Gastrocnemius medialis (tissue), 4 donors: ENCODE measurements at regions not wholly inside any gene's neighbourhood (a gene's known extent, or its start where the extent isn't known, plus 50 kb on each side); places are given as distances from the start of the nearest gene placed in this dataset.

Source experiments
- ATAC-seq, 2 donors: fragments of 150-250 bp; one replicate each; pipeline ENCODE4 v1.9.1; 2016
- DNase-seq, 2 donors: peaks; one replicate each; pipeline ENCODE4 v3.0.0-alpha.2; 2019
- H3K27ac ChIP-seq, 4 donors: fragments of 200-600 bp; sonication (generic); 1 replicate in 1 of 4; 2 replicates in 3 of 4; pipeline ENCODE4 v1.5.1; 2016 to 2018; ENCODE audit warnings: mild to moderate bottlenecking in 2 of 4, moderate library complexity in 1 of 4
- H3K27me3 ChIP-seq, 3 donors: fragments of 200-600 bp; sonication (generic) in 2 of 3; 1 replicate in 1 of 3; 2 replicates in 2 of 3; pipeline versions ENCODE4 v1.5.1 to v1.6.0; 2016 to 2019; ENCODE audit warnings: mild to moderate bottlenecking in 1 of 3, moderate library complexity in 1 of 3
- H3K36me3 ChIP-seq, 2 donors: fragments of 200-600 bp; sonication (generic) in 1 of 2; one replicate each; pipeline ENCODE4 v1.5.1; 2017 to 2018
- H3K4me1 ChIP-seq, 2 donors: fragments of 200-600 bp; sonication (generic) in 1 of 2; one replicate each; pipeline ENCODE4 v1.5.1; 2016 to 2017; ENCODE audit warnings: mild to moderate bottlenecking in 2 of 2
- H3K4me3 ChIP-seq, 4 donors: fragments of 200-600 bp; sonication (generic) in 3 of 4; 1 replicate in 1 of 4; 2 replicates in 3 of 4; pipeline ENCODE4 v1.5.1; 2016 to 2019; ENCODE audit warnings: mild to moderate bottlenecking in 2 of 4
- H3K9me3 ChIP-seq, 3 donors: fragments of 200-600 bp; sonication (generic) in 2 of 3; 1 replicate in 1 of 3; 2 replicates in 2 of 3; pipeline ENCODE4 v1.5.1; 2016 to 2019
- POLR2A ChIP-seq, 2 donors: fragments of 450-650 bp; IDR thresholded peaks; one replicate each; pipeline ENCODE4 v1.6.1; 2017; ENCODE audit warnings: antibody characterized with exemption in 2 of 2, mild to moderate bottlenecking in 2 of 2, moderate library complexity in 2 of 2
- in situ Hi-C, 4 donors: fragments of 200-750 bp; cut with MboI; loops; one replicate each; pipeline versions ENCODE4 v1.15.0 to v1.8.0; 2017; ENCODE audit warnings: low sequenced_read_pairs in 4 of 4
- intact Hi-C: fragments of 100-400 bp; cut with DNase I; formaldehyde crosslinking; loops from one replicate; pipeline ENCODE4 v1.15.1; 2023; ENCODE audit warnings: low total_unique reads
- TF ChIP-seq, protein P1 (sequence below), 5 experiments: fragments of 450-650 bp in 3 of 5; fragments of 200-600 bp in 2 of 5; sonication (generic) in 2 of 5; IDR thresholded peaks in 4 of 5; conservative IDR thresholded peaks in 1 of 5; 1 replicate in 4 of 5; 2 replicates in 1 of 5; pipeline ENCODE4 v1.5.1; 2016 to 2019; ENCODE audit warnings: antibody characterized with exemption in 5 of 5, mild to moderate bottlenecking in 3 of 5, moderate library complexity in 3 of 5

DNA sequence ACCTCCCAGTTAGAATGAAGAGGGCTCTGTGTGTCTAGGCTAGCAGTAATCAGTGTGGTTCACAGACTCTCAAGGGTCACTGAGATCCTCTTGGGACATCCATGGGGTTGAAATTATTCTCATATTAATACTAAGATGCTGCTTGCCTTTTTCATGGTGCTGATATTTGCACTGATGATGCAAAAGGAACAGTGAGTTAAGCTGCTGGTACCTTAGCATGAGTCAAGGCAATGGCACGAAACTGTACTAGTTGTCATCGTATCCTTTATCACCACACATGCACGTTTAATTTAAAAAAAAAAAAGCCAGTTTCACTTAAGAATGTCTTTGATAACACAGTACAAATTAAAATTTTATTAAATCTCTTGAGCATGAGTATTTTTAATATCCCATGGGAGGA, 151.9 kb upstream of the TANK start:
- intact Hi-C loops (no loop called here), in situ Hi-C loops (no loop called here)
- TF ChIP-seq, protein P1, sequence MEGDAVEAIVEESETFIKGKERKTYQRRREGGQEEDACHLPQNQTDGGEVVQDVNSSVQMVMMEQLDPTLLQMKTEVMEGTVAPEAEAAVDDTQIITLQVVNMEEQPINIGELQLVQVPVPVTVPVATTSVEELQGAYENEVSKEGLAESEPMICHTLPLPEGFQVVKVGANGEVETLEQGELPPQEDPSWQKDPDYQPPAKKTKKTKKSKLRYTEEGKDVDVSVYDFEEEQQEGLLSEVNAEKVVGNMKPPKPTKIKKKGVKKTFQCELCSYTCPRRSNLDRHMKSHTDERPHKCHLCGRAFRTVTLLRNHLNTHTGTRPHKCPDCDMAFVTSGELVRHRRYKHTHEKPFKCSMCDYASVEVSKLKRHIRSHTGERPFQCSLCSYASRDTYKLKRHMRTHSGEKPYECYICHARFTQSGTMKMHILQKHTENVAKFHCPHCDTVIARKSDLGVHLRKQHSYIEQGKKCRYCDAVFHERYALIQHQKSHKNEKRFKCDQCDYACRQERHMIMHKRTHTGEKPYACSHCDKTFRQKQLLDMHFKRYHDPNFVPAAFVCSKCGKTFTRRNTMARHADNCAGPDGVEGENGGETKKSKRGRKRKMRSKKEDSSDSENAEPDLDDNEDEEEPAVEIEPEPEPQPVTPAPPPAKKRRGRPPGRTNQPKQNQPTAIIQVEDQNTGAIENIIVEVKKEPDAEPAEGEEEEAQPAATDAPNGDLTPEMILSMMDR (IDR thresholded peaks at IDR 0.05 in 4 of 5, conservative IDR thresholded peaks at IDR 0.05 in 1 of 5), result no peak

DNA sequence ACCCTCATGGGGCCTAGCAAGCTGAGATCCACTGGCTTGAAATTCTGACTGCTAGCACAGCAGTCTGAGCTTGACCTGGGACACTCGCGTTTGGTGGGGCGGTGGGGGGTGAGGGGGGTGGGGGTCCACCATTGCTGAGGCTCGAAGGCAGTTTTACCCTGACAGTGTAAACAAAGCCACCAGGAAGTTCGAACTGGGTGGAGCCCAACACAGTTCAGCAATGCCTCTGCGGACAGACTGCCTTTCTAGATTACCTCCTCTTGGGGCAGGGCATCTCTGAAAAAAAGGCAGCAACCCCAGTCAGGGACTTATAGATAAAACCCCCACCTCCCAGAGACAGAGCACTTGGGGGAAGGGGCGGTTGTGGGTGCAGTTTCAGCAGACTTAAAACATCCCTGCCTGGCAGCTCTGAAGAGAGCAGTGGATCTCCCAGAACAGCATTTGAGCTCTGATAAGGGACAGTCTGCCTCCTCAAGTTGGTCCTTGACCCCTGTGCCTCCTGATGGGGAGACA, 149.7 kb upstream of the TANK start:
- intact Hi-C loops, result no loop called here
- in situ Hi-C loops, result no loop called here
- no peaks in the 10 kb centered on the region for H3K36me3 ChIP-seq

More for the DNA sequence above, 151.9 kb upstream of the TANK start:
- H3K27ac ChIP-seq, result no peak overlapping the region
- no peaks in the 10 kb centered on the region for H3K27me3 ChIP-seq
- H3K36me3 ChIP-seq, result no peaks in the 10 kb centered on the region
- no peaks in the 10 kb centered on the region for H3K4me1 ChIP-seq
- no peak for ATAC-seq
- H3K9me3 ChIP-seq, result no peaks in the 10 kb centered on the region
- DNase-seq, result no peak
- no peak overlapping the region for H3K4me3 ChIP-seq

GRCh38 chr2:161017780-161018470, 142.3 kb upstream of the TANK start:
- Histone ChIP-seq H3K4me3 (no peak overlapping the region), H3K9me3 (peaks cover 0 to 7% (median 0%) of the 10 kb centered on the region in 3 donors), H3K27ac (no peak overlapping the region), H3K36me3 (no peaks in the 10 kb centered on the region), H3K4me1 (no peaks in the 10 kb centered on the region), H3K27me3 (no peaks in the 10 kb centered on the region)
- TF ChIP-seq, protein P1 (IDR thresholded peaks at IDR 0.05 in 4 of 5, conservative IDR thresholded peaks at IDR 0.05 in 1 of 5), result no peak
- no peak for TF ChIP-seq POLR2A (IDR thresholded peaks at IDR 0.05)
- no peak for ATAC-seq
- no peak for DNase-seq
- in situ Hi-C loops, result no loop called here
- intact Hi-C loops, result no loop called here

More for the DNA sequence above, 149.7 kb upstream of the TANK start:
- Histone ChIP-seq H3K4me1 (no peaks in the 10 kb centered on the region), H3K4me3 (no peak overlapping the region), H3K27ac (no peak overlapping the region), H3K9me3 (peaks cover 0 to 7% (median 0%) of the 10 kb centered on the region in 3 donors), H3K27me3 (no peaks in the 10 kb centered on the region)
- no peak for ATAC-seq
- TF ChIP-seq, protein P1 (IDR thresholded peaks at IDR 0.05 in 4 of 5, conservative IDR thresholded peaks at IDR 0.05 in 1 of 5), result no peak
- no peak for TF ChIP-seq POLR2A (IDR thresholded peaks at IDR 0.05)
- DNase-seq, result no peak

DNA sequence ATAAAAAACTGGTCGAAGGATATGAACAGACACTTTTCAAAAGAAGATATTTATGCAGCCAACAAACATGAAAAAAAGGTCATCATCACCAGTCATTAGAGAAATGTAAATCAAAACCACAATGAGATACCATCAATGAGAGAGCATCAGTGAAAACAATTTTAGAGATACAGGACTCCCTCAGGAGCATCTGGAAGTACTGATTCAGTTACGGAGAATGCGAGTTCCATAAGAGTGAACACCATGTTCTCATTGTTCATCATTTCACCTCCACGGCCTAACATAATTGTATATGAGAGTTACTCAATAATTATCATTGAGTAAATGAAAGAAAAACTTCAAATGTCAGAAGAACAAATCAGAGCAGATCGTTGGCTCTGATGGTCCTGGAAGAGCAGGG, 140.9 kb upstream of the TANK start:
- no peak for ATAC-seq
- Histone ChIP-seq H3K9me3 (peaks cover 0 to 7% (median 0%) of the 10 kb centered on the region in 3 donors), H3K27me3 (no peaks in the 10 kb centered on the region), H3K27ac (no peak overlapping the region), H3K36me3 (no peaks in the 10 kb centered on the region), H3K4me3 (no peak overlapping the region), H3K4me1 (no peaks in the 10 kb centered on the region)
- DNase-seq, result no peak
- in situ Hi-C loops (no loop called here), intact Hi-C loops (no loop called here)
- TF ChIP-seq, protein P1 (IDR thresholded peaks at IDR 0.05 in 4 of 5, conservative IDR thresholded peaks at IDR 0.05 in 1 of 5), result no peak
- TF ChIP-seq POLR2A (IDR thresholded peaks at IDR 0.05), result no peak
